ENCODE measurements at regions not wholly inside any gene's neighbourhood (a gene's known extent, or its start where the extent isn't known, plus 50 kb on each side); places are given as distances from the start of the nearest gene placed in this dataset.

GRCh38 chr5:155434681-155435080 lies 421.1 kb downstream of the KIF4B start:
- Histone ChIP-seq H3K36me3 (no peaks in the 10 kb centered on the region), H3K27ac (no peak overlapping the region), H3K9me3 (no peaks in the 10 kb centered on the region), H3K27me3 (no peaks in the 10 kb centered on the region), H3K4me1 (no peaks in the 10 kb centered on the region), H3K4me3 (no peak overlapping the region)
- WGBS, 2 donors: 55 to 67% methylated on average over 2 of the region's 2 CpGs
- no peak for TF ChIP-seq EP300 (IDR thresholded peaks at IDR 0.05)
- no peak for TF ChIP-seq CTCF (IDR thresholded peaks at IDR 0.05)
- TF ChIP-seq POLR2A (IDR thresholded peaks at IDR 0.05): no peak
- TF ChIP-seq POLR2AphosphoS5 (IDR thresholded peaks at IDR 0.05): no peak
- ATAC-seq (ENCODE audit: low FRiP score in 2 of 2) (peak in 1 of 2 donors; percentile 21), DNase-seq (no peak)

- no peaks in the 10 kb centered on the region for H3K9me3 ChIP-seq
- no peak for DNase-seq
- H3K27me3 ChIP-seq: no peaks in the 10 kb centered on the region
- TF ChIP-seq CTCF (IDR thresholded peaks at IDR 0.05) (no peak), EP300 (IDR thresholded peaks at IDR 0.05) (no peak), POLR2A (IDR thresholded peaks at IDR 0.05) (no peak), POLR2AphosphoS5 (IDR thresholded peaks at IDR 0.05) (no peak)
- ATAC-seq (ENCODE audit: low FRiP score in 2 of 2): no peak
- no peaks in the 10 kb centered on the region for H3K4me1 ChIP-seq
- H3K4me3 ChIP-seq: no peak overlapping the region
- no peaks in the 10 kb centered on the region for H3K36me3 ChIP-seq
- H3K27ac ChIP-seq: no peak overlapping the region
Measured at GRCh38 chr5:155441849-155442248, 428.3 kb downstream of the KIF4B start.

GRCh38 chr5:155451106-155451505 lies 437.6 kb downstream of the KIF4B start:
- H3K27ac ChIP-seq: no peak overlapping the region
- H3K4me1 ChIP-seq: no peaks in the 10 kb centered on the region
- TF ChIP-seq CTCF (IDR thresholded peaks at IDR 0.05) (no peak), EP300 (IDR thresholded peaks at IDR 0.05) (no peak), POLR2A (IDR thresholded peaks at IDR 0.05) (no peak), POLR2AphosphoS5 (IDR thresholded peaks at IDR 0.05) (no peak)
- WGBS, 2 donors: 65 to 67% methylated on average over 2 of the region's 2 CpGs
- DNase-seq (no peak), ATAC-seq (ENCODE audit: low FRiP score in 2 of 2) (no peak)
- no peaks in the 10 kb centered on the region for H3K9me3 ChIP-seq
- H3K4me3 ChIP-seq: no peak overlapping the region
- no peaks in the 10 kb centered on the region for H3K27me3 ChIP-seq
- no peaks in the 10 kb centered on the region for H3K36me3 ChIP-seq

GRCh38 chr5:155455791-155456514 lies 442.4 kb downstream of the KIF4B start:
- Histone ChIP-seq H3K27ac (no peak overlapping the region), H3K36me3 (no peaks in the 10 kb centered on the region), H3K4me1 (no peaks in the 10 kb centered on the region), H3K27me3 (no peaks in the 10 kb centered on the region), H3K9me3 (no peaks in the 10 kb centered on the region), H3K4me3 (no peak overlapping the region)
- no peak for TF ChIP-seq POLR2A (IDR thresholded peaks at IDR 0.05)
- TF ChIP-seq POLR2AphosphoS5 (IDR thresholded peaks at IDR 0.05): no peak
- TF ChIP-seq CTCF (IDR thresholded peaks at IDR 0.05): no peak
- no peak for TF ChIP-seq EP300 (IDR thresholded peaks at IDR 0.05)
- no peak for ATAC-seq (ENCODE audit: low FRiP score in 2 of 2)
- WGBS, 2 donors: 72 to 73% methylated on average over 4 of the region's 4 CpGs
- DNase-seq: no peak

- Histone ChIP-seq H3K36me3 (no peaks in the 10 kb centered on the region), H3K4me3 (no peak overlapping the region), H3K9me3 (no peaks in the 10 kb centered on the region), H3K27me3 (no peaks in the 10 kb centered on the region), H3K4me1 (no peaks in the 10 kb centered on the region), H3K27ac (no peak overlapping the region)
- ATAC-seq (ENCODE audit: low FRiP score in 2 of 2) (no peak), DNase-seq (no peak)
- TF ChIP-seq CTCF (IDR thresholded peaks at IDR 0.05): no peak
- 67 to 80% methylated on average over 1 of the region's 1 CpG for WGBS, 2 donors
Measured at GRCh38 chr5:155459889-155460500, 446.4 kb downstream of the KIF4B start.
